SH-SY5Y (cell line): ENCODE measurements at regions not wholly inside any gene's neighbourhood (a gene's known extent, or its start where the extent isn't known, plus 50 kb on each side); places are given as distances from the start of the nearest gene placed in this dataset.

ENCODE experiments used
- GATA2 ChIP-seq: IDR thresholded peaks from 2 replicates; pipeline ENCODE4 v1.6.1; 2011; ENCODE audit warnings: mild to moderate bottlenecking, low read depth, low read length
- GATA3 ChIP-seq: IDR thresholded peaks from 2 replicates; pipeline ENCODE4 v1.6.1; 2011; ENCODE audit warnings: low read depth, mild to moderate bottlenecking, low read length, moderate library complexity

- no peak for TF ChIP-seq GATA2
- TF ChIP-seq GATA3: no peak
These were observed 57.4 kb upstream of the LDAH start for GRCh38 chr2:20880221-20880771.
